ENCODE measurements at regions not wholly inside any gene's neighbourhood (a gene's known extent, or its start where the extent isn't known, plus 50 kb on each side); places are given as distances from the start of the nearest gene placed in this dataset.
"Not testable (repeated sequence)": the region's sequence is repeated elsewhere in the genome, so short reads cannot be mapped to it uniquely, and the experiment has no call there.

GRCh38 chr6:115058414-115059211 lies 715.8 kb upstream of the HS3ST5 start:
- no peak overlapping the region for H3K4me3 Mint-ChIP-seq
- no peaks in the 10 kb centered on the region for H3K27me3 Mint-ChIP-seq (ENCODE audit: low read depth)
- peaks cover 2 to 4% of the 10 kb centered on the region in 2 donors for H3K9me3 Mint-ChIP-seq
- no peaks in the 10 kb centered on the region for H3K36me3 Mint-ChIP-seq (ENCODE audit: insufficient read depth in 2 of 2)
- ATAC-seq (replicated peaks in 1 of 2) (no peak), DNase-seq (no peak)
- H3K4me1 Mint-ChIP-seq (ENCODE audit: low read depth): no peaks in the 10 kb centered on the region
- no peak overlapping the region for H3K27ac Mint-ChIP-seq

- Mint-ChIP-seq H3K27ac (no peak overlapping the region), H3K27me3 (ENCODE audit: low read depth) (no peaks in the 10 kb centered on the region), H3K4me3 (no peak overlapping the region), H3K4me1 (ENCODE audit: low read depth) (no peaks in the 10 kb centered on the region), H3K36me3 (ENCODE audit: insufficient read depth in 2 of 2) (peaks cover 0 to 1% of the 10 kb centered on the region in 2 donors), H3K9me3 (peaks cover 6 to 9% of the 10 kb centered on the region in 2 donors)
- no peak for DNase-seq
- no peak for ATAC-seq (replicated peaks in 1 of 2)
Measured at GRCh38 chr6:115055579-115055978, 712.8 kb upstream of the HS3ST5 start.

GRCh38 chr6:115054242-115054641 lies 711.4 kb upstream of the HS3ST5 start:
- H3K36me3 Mint-ChIP-seq (ENCODE audit: insufficient read depth in 2 of 2); H3K27me3 Mint-ChIP-seq (ENCODE audit: low read depth); DNase-seq; H3K4me3 Mint-ChIP-seq; H3K27ac Mint-ChIP-seq; H3K4me1 Mint-ChIP-seq (ENCODE audit: low read depth); ATAC-seq (replicated peaks in 1 of 2): not testable (repeated sequence)
- H3K9me3 Mint-ChIP-seq: peaks cover 6 to 10% of the 10 kb centered on the region in 2 donors

- H3K9me3 Mint-ChIP-seq: peaks cover 5 to 12% of the 10 kb centered on the region in 2 donors
- no peak overlapping the region for H3K27ac Mint-ChIP-seq
- peaks cover 0 to 1% of the 10 kb centered on the region in 2 donors for H3K36me3 Mint-ChIP-seq (ENCODE audit: insufficient read depth in 2 of 2)
- no peak overlapping the region for H3K4me3 Mint-ChIP-seq
- no peaks in the 10 kb centered on the region for H3K4me1 Mint-ChIP-seq (ENCODE audit: low read depth)
- H3K27me3 Mint-ChIP-seq (ENCODE audit: low read depth): no peaks in the 10 kb centered on the region
- ATAC-seq (replicated peaks in 1 of 2): no peak
- no peak for DNase-seq
Measured at GRCh38 chr6:115053169-115053860, 710.5 kb upstream of the HS3ST5 start.

GRCh38 chr6:115016593-115016992 lies 673.8 kb upstream of the HS3ST5 start:
- peaks cover 2 to 6% of the 10 kb centered on the region in 2 donors for H3K9me3 Mint-ChIP-seq
- H3K36me3 Mint-ChIP-seq (ENCODE audit: insufficient read depth in 2 of 2): no peaks in the 10 kb centered on the region
- no peaks in the 10 kb centered on the region for H3K27me3 Mint-ChIP-seq (ENCODE audit: low read depth)
- no peak overlapping the region for H3K4me3 Mint-ChIP-seq
- no peaks in the 10 kb centered on the region for H3K4me1 Mint-ChIP-seq (ENCODE audit: low read depth)
- ATAC-seq (replicated peaks in 1 of 2): no peak
- no peak for DNase-seq
- H3K27ac Mint-ChIP-seq: no peak overlapping the region

- H3K4me3 Mint-ChIP-seq: no peak overlapping the region
Measured at GRCh38 chr6:115004982-115005381, 662.2 kb upstream of the HS3ST5 start.

GRCh38 chr6:115004204-115004603 lies 661.4 kb upstream of the HS3ST5 start:
- Mint-ChIP-seq H3K4me1 (ENCODE audit: low read depth) (peaks cover 14% of the 10 kb centered on the region), H3K36me3 (ENCODE audit: insufficient read depth in 2 of 2) (peaks cover 4 to 5% of the 10 kb centered on the region in 2 donors), H3K9me3 (peaks cover 6 to 7% of the 10 kb centered on the region in 2 donors), H3K4me3 (no peak overlapping the region), H3K27me3 (ENCODE audit: low read depth) (no peaks in the 10 kb centered on the region), H3K27ac (no peak overlapping the region)
- ATAC-seq (replicated peaks in 1 of 2): no peak
- no peak for DNase-seq

More at GRCh38 chr6:115004982-115005381, 662.2 kb upstream of the HS3ST5 start:
- ATAC-seq (replicated peaks in 1 of 2) (no peak), DNase-seq (no peak)
- Mint-ChIP-seq H3K27ac (no peak overlapping the region), H3K27me3 (ENCODE audit: low read depth) (no peaks in the 10 kb centered on the region), H3K9me3 (peaks cover 6 to 9% of the 10 kb centered on the region in 2 donors), H3K36me3 (ENCODE audit: insufficient read depth in 2 of 2) (peaks cover 5% of the 10 kb centered on the region in 2 donors), H3K4me1 (ENCODE audit: low read depth) (peaks cover 14% of the 10 kb centered on the region)

GRCh38 chr6:115001731-115002350 lies 659.0 kb upstream of the HS3ST5 start:
- Mint-ChIP-seq H3K27ac (peak overlapping the region; percentile 68), H3K36me3 (ENCODE audit: insufficient read depth in 2 of 2) (peaks cover 4 to 7% of the 10 kb centered on the region in 2 donors), H3K4me1 (ENCODE audit: low read depth) (peaks cover 24% of the 10 kb centered on the region), H3K27me3 (ENCODE audit: low read depth) (no peaks in the 10 kb centered on the region), H3K9me3 (peaks cover 7 to 8% of the 10 kb centered on the region in 2 donors), H3K4me3 (peak overlapping the region; percentile 31 to 59)
- ATAC-seq (replicated peaks in 1 of 2) (peak; percentile 52), DNase-seq (peak in 1 of 2 donors; percentile 6)

- ATAC-seq (replicated peaks in 1 of 2) (no peak), DNase-seq (no peak)
- no peaks in the 10 kb centered on the region for H3K27me3 Mint-ChIP-seq (ENCODE audit: low read depth)
- H3K9me3 Mint-ChIP-seq: peaks cover 7 to 8% of the 10 kb centered on the region in 2 donors
- H3K36me3 Mint-ChIP-seq (ENCODE audit: insufficient read depth in 2 of 2): peaks cover 4 to 7% of the 10 kb centered on the region in 2 donors
- H3K27ac Mint-ChIP-seq: no peak overlapping the region
- no peak overlapping the region for H3K4me3 Mint-ChIP-seq
- H3K4me1 Mint-ChIP-seq (ENCODE audit: low read depth): peaks cover 24% of the 10 kb centered on the region
Measured at GRCh38 chr6:115000736-115001135, 657.9 kb upstream of the HS3ST5 start.

- H3K4me1 Mint-ChIP-seq (ENCODE audit: low read depth): peaks cover 24% of the 10 kb centered on the region
- H3K4me3 Mint-ChIP-seq: peak overlapping the region in 1 of 2 donors; percentile 60
- peaks cover 8% of the 10 kb centered on the region in 2 donors for H3K9me3 Mint-ChIP-seq
- no peaks in the 10 kb centered on the region for H3K27me3 Mint-ChIP-seq (ENCODE audit: low read depth)
- no peak overlapping the region for H3K27ac Mint-ChIP-seq
- no peak for ATAC-seq (replicated peaks in 1 of 2)
- DNase-seq: no peak
- peaks cover 4 to 9% of the 10 kb centered on the region in 2 donors for H3K36me3 Mint-ChIP-seq (ENCODE audit: insufficient read depth in 2 of 2)
Measured at GRCh38 chr6:114998492-114998891, 655.7 kb upstream of the HS3ST5 start.

- Mint-ChIP-seq H3K36me3 (ENCODE audit: insufficient read depth in 2 of 2) (peaks cover 4 to 9% of the 10 kb centered on the region in 2 donors), H3K4me3 (peak overlapping the region; percentile 60 to 65), H3K4me1 (ENCODE audit: low read depth) (peaks cover 24% of the 10 kb centered on the region), H3K27me3 (ENCODE audit: low read depth) (no peaks in the 10 kb centered on the region), H3K27ac (no peak overlapping the region), H3K9me3 (peaks cover 6 to 8% of the 10 kb centered on the region in 2 donors)
- ATAC-seq (replicated peaks in 1 of 2): peak; percentile 56 to 57
- DNase-seq: peak in 1 of 2 donors; percentile 18
Measured at GRCh38 chr6:114997813-114998292, 655.0 kb upstream of the HS3ST5 start.

- Mint-ChIP-seq H3K4me3 (no peak overlapping the region), H3K27ac (no peak overlapping the region), H3K4me1 (ENCODE audit: low read depth) (peaks cover 10% of the 10 kb centered on the region), H3K36me3 (ENCODE audit: insufficient read depth in 2 of 2) (peaks cover 0 to 4% of the 10 kb centered on the region in 2 donors), H3K27me3 (ENCODE audit: low read depth) (no peaks in the 10 kb centered on the region), H3K9me3 (peaks cover 2% of the 10 kb centered on the region in 2 donors)
- no peak for DNase-seq
- no peak for ATAC-seq (replicated peaks in 1 of 2)
Measured at GRCh38 chr6:114995526-114995925, 652.7 kb upstream of the HS3ST5 start.

All from activated T-cell treated with anti-CD3 and anti-CD28 coated beads, Interleukin-2, amount 50 U/mL, for 72 hours (primary cell).